HEK293 (cell line): ENCODE measurements at regions not wholly inside any gene's neighbourhood (a gene's known extent, or its start where the extent isn't known, plus 50 kb on each side); places are given as distances from the start of the nearest gene placed in this dataset.

Source experiments
- KLF1 ChIP-seq: fragments of 450-650 bp; formaldehyde crosslinking; IDR thresholded peaks from 2 replicates; pipeline ENCODE4 v1.5.1; 2016; ENCODE audit warnings: missing biosample characterization, missing genetic modification characterization
- ZFP37 ChIP-seq: fragments of 450-650 bp; formaldehyde crosslinking; IDR thresholded peaks from 2 replicates; pipeline ENCODE4 v1.5.1; 2016; ENCODE audit warnings: missing biosample characterization, missing genetic modification characterization
- ZNF140 ChIP-seq: fragments of 450-650 bp; formaldehyde crosslinking; IDR thresholded peaks from 2 replicates; pipeline ENCODE4 v1.5.1; 2016; ENCODE audit warnings: missing biosample characterization, missing genetic modification characterization
- ZNF169 ChIP-seq: fragments of 450-650 bp; formaldehyde crosslinking; IDR thresholded peaks from 2 replicates; pipeline ENCODE4 v1.5.1; 2016; ENCODE audit warnings: missing biosample characterization, missing genetic modification characterization
- ZNF791 ChIP-seq: fragments of 450-650 bp; formaldehyde crosslinking; IDR thresholded peaks from 2 replicates; pipeline ENCODE4 v1.5.1; 2016; ENCODE audit warnings: missing biosample characterization, missing genetic modification characterization
- TF ChIP-seq, protein P1 (sequence below): fragments of 450-650 bp; formaldehyde crosslinking; IDR thresholded peaks from 2 replicates; pipeline ENCODE4 v1.5.1; 2016; ENCODE audit warnings: missing biosample characterization, missing genetic modification characterization

DNA sequence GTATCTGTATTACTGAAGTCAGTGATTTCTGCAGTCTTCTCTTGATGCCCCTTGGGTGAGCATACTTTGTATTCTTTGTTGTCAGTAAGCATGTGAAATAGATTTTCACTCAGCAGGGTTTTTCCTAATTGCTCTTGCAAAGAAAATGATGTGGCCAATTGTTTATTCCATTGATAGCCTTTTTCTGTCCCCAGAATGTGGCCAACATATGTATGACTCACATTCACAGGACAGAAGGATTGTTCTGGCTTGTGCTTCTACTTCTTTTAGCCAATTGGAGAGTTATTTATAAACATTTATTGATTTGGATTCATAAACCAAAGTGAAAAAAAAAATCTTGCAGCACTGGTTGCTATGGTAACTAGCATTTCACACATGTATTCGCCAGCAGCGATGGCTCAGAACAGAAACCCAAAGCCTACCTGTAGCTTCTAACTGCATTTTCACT lies 54.4 kb upstream of the RBM24 start:
- TF ChIP-seq, protein P1, sequence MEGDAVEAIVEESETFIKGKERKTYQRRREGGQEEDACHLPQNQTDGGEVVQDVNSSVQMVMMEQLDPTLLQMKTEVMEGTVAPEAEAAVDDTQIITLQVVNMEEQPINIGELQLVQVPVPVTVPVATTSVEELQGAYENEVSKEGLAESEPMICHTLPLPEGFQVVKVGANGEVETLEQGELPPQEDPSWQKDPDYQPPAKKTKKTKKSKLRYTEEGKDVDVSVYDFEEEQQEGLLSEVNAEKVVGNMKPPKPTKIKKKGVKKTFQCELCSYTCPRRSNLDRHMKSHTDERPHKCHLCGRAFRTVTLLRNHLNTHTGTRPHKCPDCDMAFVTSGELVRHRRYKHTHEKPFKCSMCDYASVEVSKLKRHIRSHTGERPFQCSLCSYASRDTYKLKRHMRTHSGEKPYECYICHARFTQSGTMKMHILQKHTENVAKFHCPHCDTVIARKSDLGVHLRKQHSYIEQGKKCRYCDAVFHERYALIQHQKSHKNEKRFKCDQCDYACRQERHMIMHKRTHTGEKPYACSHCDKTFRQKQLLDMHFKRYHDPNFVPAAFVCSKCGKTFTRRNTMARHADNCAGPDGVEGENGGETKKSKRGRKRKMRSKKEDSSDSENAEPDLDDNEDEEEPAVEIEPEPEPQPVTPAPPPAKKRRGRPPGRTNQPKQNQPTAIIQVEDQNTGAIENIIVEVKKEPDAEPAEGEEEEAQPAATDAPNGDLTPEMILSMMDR, result no peak
- no peak for TF ChIP-seq ZFP37 (tag by site-specific recombination)
- no peak for TF ChIP-seq ZNF140
- TF ChIP-seq KLF1 (tag by site-specific recombination), result no peak
- no peak for TF ChIP-seq ZNF169 (tag by site-specific recombination)
- TF ChIP-seq ZNF791 (tag by site-specific recombination), result no peak
